ENCODE measurements at regions not wholly inside any gene's neighbourhood (a gene's known extent, or its start where the extent isn't known, plus 50 kb on each side); places are given as distances from the start of the nearest gene placed in this dataset.

- no peak for TF ChIP-seq CTCF (IDR thresholded peaks at IDR 0.05; ENCODE audit: unreplicated experiment)
- H3K4me3 Mint-ChIP-seq, result no peak overlapping the region
- H3K36me3 Mint-ChIP-seq, result peaks cover 7% of the 10 kb centered on the region
- no peaks in the 10 kb centered on the region for H3K4me1 Mint-ChIP-seq
- H3K27me3 Mint-ChIP-seq (ENCODE audit: low read depth), result no peaks in the 10 kb centered on the region
- H3K9me3 Mint-ChIP-seq, result peaks cover 15% of the 10 kb centered on the region
- no peak for DNase-seq (ENCODE audit: low spot score in 2 of 2, unreplicated experiment in 2 of 2)
- H3K27ac Mint-ChIP-seq, result no peak overlapping the region
Measured at GRCh38 chr12:46573347-46573658, 200.7 kb upstream of the SLC38A2 start.

- DNase-seq (ENCODE audit: low spot score in 2 of 2, unreplicated experiment in 2 of 2), result no peak
- Mint-ChIP-seq H3K4me1 (no peaks in the 10 kb centered on the region), H3K36me3 (peaks cover 11% of the 10 kb centered on the region), H3K27me3 (ENCODE audit: low read depth) (no peaks in the 10 kb centered on the region), H3K4me3 (no peak overlapping the region), H3K27ac (no peak overlapping the region), H3K9me3 (peaks cover 20% of the 10 kb centered on the region)
- TF ChIP-seq CTCF (IDR thresholded peaks at IDR 0.05; ENCODE audit: unreplicated experiment), result no peak
Measured at GRCh38 chr12:46572644-46573346, 200.2 kb upstream of the SLC38A2 start.

- no peaks in the 10 kb centered on the region for H3K27me3 Mint-ChIP-seq (ENCODE audit: low read depth)
- H3K36me3 Mint-ChIP-seq, result peaks cover 18% of the 10 kb centered on the region
Measured at GRCh38 chr12:46571608-46572007, 199.0 kb upstream of the SLC38A2 start.

GRCh38 chr12:46569826-46570439 lies 197.4 kb upstream of the SLC38A2 start:
- H3K27me3 Mint-ChIP-seq (ENCODE audit: low read depth), result no peaks in the 10 kb centered on the region
- TF ChIP-seq CTCF (IDR thresholded peaks at IDR 0.05; ENCODE audit: unreplicated experiment), result no peak
- H3K27ac Mint-ChIP-seq, result no peak overlapping the region
- peaks cover 39% of the 10 kb centered on the region for H3K9me3 Mint-ChIP-seq
- peaks cover 28% of the 10 kb centered on the region for H3K36me3 Mint-ChIP-seq
- H3K4me1 Mint-ChIP-seq, result no peaks in the 10 kb centered on the region
- no peak for DNase-seq (ENCODE audit: low spot score in 2 of 2, unreplicated experiment in 2 of 2)
- no peak overlapping the region for H3K4me3 Mint-ChIP-seq

More at GRCh38 chr12:46571608-46572007, 199.0 kb upstream of the SLC38A2 start:
- no peaks in the 10 kb centered on the region for H3K4me1 Mint-ChIP-seq
- no peak overlapping the region for H3K27ac Mint-ChIP-seq
- H3K4me3 Mint-ChIP-seq, result no peak overlapping the region
- no peak for TF ChIP-seq CTCF (IDR thresholded peaks at IDR 0.05; ENCODE audit: unreplicated experiment)
- H3K9me3 Mint-ChIP-seq, result peaks cover 25% of the 10 kb centered on the region
- DNase-seq (ENCODE audit: low spot score in 2 of 2, unreplicated experiment in 2 of 2), result no peak

GRCh38 chr12:46567667-46568066 lies 195.1 kb upstream of the SLC38A2 start:
- H3K36me3 Mint-ChIP-seq, result peaks cover 33% of the 10 kb centered on the region
- H3K27me3 Mint-ChIP-seq (ENCODE audit: low read depth), result no peaks in the 10 kb centered on the region
- no peak for DNase-seq (ENCODE audit: low spot score in 2 of 2, unreplicated experiment in 2 of 2)
- H3K27ac Mint-ChIP-seq, result no peak overlapping the region
- H3K9me3 Mint-ChIP-seq, result peaks cover 49% of the 10 kb centered on the region
- no peak for TF ChIP-seq CTCF (IDR thresholded peaks at IDR 0.05; ENCODE audit: unreplicated experiment)
- no peak overlapping the region for H3K4me3 Mint-ChIP-seq
- no peaks in the 10 kb centered on the region for H3K4me1 Mint-ChIP-seq
